ENCODE measurements at regions not wholly inside any gene's neighbourhood (a gene's known extent, or its start where the extent isn't known, plus 50 kb on each side); places are given as distances from the start of the nearest gene placed in this dataset.
"Not testable (repeated sequence)": the region's sequence is repeated elsewhere in the genome, so short reads cannot be mapped to it uniquely, and the experiment has no call there.

GRCh38 chr3:191646242-191646641 is 185.3 kb downstream of the PYDC2 start:
- no peak for DNase-seq (ENCODE audit: low spot score)

GRCh38 chr3:191648787-191649186 is 187.8 kb downstream of the PYDC2 start:
- DNase-seq (ENCODE audit: low spot score): no peak

- DNase-seq (ENCODE audit: low spot score): no peak
Measured at GRCh38 chr3:191649626-191650025, 188.7 kb downstream of the PYDC2 start.

DNA sequence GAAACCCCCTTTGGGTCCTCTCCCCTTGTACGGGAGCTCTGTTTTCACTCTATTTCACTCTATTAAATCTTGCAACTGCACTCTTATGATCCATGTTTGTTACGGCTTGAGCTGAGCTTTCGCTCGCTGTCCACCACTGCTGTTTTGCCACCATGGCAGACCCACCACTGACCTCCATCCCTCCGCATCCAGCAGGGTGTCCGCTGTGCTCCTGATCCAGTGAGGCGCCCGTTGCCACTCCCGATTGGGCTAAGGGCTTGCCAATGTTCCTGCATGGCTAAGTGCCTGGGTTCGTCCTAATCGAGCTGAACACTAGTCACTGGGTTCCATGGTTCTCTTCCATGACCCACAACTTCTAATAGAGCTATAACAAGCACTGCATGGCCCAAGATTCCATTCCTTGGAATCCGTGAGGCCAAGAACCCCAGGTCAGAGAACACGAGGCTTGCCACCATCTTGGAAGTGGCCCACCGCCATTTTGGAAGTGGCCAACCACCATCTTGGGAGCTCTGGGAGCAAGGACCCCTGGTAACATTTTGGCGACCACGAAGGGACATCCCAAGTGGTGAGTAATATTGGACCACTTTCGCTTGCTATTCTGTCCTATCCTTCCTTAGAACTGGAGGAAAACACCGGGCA is 197.9 kb downstream of the PYDC2 start:
- DNase-seq (ENCODE audit: low spot score): not testable (repeated sequence)

DNA sequence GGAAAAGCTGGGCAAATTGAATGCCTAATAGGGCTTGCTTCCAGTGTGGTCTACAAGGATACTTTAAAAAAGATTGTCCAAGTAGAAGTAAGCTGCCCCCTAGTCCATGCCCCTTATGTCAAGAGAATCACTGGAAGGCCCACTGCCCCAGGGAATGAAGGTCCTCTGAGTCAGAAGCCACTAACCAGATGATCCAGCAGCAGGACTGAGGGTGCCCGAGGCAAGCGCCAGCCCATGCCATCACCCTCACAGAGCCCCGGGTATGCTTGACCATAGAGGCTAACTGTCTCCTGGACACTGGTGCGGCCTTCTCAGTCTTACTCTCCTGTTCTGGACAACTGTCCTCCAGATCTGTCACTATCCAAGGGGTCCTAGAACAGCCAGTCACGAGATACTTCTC is 201.2 kb downstream of the PYDC2 start:
- DNase-seq (ENCODE audit: low spot score): not testable (repeated sequence)

DNA sequence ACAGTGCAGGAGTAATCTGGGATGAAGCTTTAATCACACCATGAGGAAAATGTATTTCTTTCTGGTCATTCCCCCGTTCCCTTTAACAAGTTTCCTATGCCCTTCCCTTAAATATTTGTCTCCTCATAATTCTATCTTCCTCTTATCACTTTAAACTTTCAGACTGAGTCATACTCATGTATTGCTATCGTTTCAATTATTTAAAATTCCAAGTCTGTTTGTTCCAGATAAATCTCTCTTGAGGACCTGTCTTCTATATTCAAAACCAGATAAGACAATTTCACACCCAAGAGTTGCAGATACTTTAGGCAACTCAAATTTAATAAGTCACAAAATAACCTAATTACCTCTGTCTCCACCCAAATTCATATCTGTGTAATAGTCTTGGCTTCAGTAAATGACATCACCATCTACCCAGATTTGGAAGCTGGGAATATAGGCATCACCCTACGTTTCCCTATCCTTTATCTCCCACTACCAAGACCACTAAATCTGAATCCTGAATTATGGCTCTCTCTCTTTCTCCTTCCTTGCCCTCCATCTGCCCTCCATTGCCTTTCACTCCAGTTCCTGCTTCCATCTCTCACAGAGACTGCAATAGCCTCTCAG is 220.1 kb downstream of the PYDC2 start:
- DNase-seq (ENCODE audit: low spot score): no peak

GRCh38 chr3:191682961-191683360 is 222.0 kb downstream of the PYDC2 start:
- no peak for DNase-seq (ENCODE audit: low spot score)

DNA sequence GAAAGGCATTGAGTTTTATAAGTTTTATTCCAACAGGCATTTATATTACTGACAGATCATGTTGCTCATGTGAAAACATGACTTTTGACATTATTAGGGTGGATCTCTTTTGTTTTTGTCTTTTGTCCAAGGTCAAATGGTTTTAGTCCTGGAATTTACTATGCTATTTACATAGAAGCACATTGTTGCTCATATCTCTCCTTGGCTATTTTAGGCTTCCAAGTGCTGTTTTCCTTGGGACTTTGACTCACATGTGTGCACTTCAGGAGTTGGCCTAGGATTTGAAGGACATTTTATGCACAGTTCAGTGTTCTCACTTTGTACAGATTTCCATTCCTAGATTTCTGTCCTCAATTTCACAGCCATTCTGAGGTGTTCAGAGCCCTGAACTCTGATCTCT is 225.7 kb downstream of the PYDC2 start:
- DNase-seq (ENCODE audit: low spot score): no peak

- DNase-seq (ENCODE audit: low spot score): peak; percentile 24
Measured at GRCh38 chr3:191688756-191689433, 227.9 kb downstream of the PYDC2 start.

DNA sequence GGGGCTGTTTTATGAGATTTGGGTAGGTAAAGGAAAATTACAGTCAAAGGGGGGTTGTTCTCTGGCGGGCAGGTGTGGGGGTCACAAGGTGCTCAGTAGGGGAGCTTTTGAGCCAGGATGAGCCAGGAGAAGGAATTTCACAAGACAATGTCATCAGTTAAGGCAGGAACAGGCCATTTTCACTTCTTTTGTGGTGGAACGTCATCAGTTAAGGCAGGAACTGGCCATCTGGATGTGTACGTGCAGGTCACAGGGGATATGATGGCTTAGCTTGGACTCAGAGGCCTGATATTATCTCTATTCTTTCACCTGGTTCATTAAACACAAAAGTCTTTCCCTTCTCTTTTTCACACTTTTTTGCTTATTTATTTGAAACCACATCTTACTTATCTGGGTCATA is 230.2 kb downstream of the PYDC2 start:
- not testable (repeated sequence) for DNase-seq (ENCODE audit: low spot score)

GRCh38 chr3:191695131-191695814 is 234.3 kb downstream of the PYDC2 start:
- no peak for DNase-seq (ENCODE audit: low spot score)

GRCh38 chr3:191695815-191696153 is 234.8 kb downstream of the PYDC2 start:
- DNase-seq (ENCODE audit: low spot score): no peak

DNA sequence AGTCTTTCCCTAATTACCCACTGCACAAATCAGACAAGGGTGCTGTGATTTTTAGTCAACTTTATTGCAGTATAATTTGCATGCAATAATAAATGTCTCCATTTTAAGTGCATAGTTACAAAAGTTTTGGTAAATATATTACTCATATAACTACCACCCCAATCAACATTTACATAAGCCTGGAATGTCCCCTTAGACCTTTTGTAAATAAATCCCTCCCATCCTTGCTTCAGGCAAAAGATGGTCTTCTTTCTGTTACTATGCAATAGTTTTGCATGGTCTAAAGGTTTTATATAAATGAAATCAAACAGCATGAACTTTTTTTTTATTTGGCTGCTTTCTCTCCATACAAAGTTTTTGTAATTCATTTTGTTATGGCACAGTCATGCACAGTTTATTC is 235.4 kb downstream of the PYDC2 start:
- DNase-seq (ENCODE audit: low spot score): no peak

DNA sequence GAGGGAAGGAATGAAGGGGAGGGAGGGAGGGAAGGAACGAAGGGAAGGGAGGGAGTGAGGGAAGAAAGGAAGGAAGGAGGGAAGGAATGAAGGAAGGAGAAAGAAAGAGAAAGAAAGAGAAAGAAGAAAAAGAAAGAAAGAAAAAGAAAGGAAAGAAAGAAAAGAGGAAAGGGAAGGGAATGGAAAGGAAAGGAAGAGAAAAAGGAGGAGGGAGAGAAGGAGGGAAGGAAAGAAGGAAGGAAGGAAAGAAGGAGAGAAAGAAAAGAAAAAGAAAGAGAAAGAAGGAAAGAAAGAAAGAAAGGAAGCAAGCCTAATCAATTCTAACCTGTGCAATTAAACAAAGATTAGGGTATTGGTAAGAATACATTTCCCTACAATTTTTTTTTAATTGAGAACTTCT is 238.6 kb downstream of the PYDC2 start:
- no peak for DNase-seq (ENCODE audit: low spot score)

GRCh38 chr3:191702121-191702520 is 241.2 kb downstream of the PYDC2 start:
- peak; percentile 35 for DNase-seq (ENCODE audit: low spot score)

- no peak for DNase-seq (ENCODE audit: low spot score)
Measured at GRCh38 chr3:191707817-191708216, 246.9 kb downstream of the PYDC2 start.

GRCh38 chr3:191715585-191715984 is 254.6 kb downstream of the PYDC2 start:
- no peak for DNase-seq (ENCODE audit: low spot score)

- no peak for DNase-seq (ENCODE audit: low spot score)
Measured at GRCh38 chr3:191721390-191721861, 260.5 kb downstream of the PYDC2 start.

- peak; percentile 24 for DNase-seq (ENCODE audit: low spot score)
Measured at GRCh38 chr3:191721990-191722389, 261.0 kb downstream of the PYDC2 start.

DNA sequence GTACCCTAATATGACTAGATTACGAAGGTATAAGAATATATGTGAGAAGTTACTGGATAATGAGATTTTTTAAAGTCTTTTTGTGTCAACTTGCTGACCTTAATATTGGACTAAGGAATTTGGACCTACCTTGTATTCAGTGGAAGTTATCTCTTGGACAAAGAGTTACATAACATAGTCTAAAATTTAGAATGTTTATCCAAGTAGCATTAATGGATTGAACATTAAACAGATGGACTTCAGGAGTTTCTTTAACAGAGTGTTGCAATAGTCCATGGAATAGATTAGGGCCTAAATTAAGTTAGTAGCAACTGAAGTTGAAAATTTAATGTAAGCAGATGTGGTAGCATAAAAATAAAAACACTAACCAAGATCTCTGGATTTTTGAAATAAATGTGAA is 266.4 kb downstream of the PYDC2 start:
- DNase-seq (ENCODE audit: low spot score): no peak

DNA sequence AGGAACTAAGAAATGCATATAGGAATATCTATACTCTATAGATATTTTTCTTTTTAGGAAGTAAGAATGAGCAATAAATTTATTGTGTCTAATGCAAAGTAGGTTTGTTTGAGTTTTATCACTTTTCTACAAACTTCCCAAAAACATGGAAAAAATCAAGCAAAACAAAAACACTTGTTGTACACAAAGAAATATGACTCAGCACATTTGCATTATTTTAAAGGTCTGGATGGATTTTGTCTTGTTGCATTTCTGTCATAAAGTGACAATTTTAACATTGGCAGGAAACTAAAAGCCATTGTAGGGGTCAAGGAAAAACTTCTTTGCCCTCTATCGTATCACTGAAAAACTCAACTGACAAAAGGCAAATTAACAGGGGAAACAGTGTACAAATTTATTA is 267.2 kb downstream of the PYDC2 start:
- DNase-seq (ENCODE audit: low spot score): no peak

- no peak for DNase-seq (ENCODE audit: low spot score)
Measured at GRCh38 chr3:191737742-191738141, 276.8 kb downstream of the PYDC2 start.

DNA sequence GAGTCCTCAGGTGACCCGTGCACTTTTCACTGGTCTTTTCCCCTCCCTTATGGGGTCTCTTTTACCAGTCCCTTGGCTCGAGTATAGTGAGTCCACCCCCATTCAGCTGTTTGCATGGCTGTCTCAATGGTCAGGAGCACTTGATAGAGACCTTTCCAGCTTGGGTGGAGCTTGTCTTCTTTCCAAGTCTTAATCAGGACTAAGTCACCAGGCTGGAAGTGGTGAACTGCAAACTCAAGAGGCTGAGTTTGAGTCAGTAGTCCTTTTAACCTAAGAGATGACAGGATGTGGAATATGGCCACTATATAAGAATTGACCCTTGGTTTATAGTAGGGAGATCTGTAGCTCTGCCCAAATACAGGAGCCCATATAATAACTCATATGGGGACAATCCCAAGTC is 279.7 kb downstream of the PYDC2 start:
- DNase-seq (ENCODE audit: low spot score): no peak

Data from iPS-NIHi11 (cell line).